Activated naive CD8-positive, alpha-beta T cell treated with anti-CD3 and anti-CD28 coated beads, Interleukin-2, amount 50 U/mL, for 24 hours (primary cell): ENCODE measurements at regions not wholly inside any gene's neighbourhood (a gene's known extent, or its start where the extent isn't known, plus 50 kb on each side); places are given as distances from the start of the nearest gene placed in this dataset.

Source experiments
- ATAC-seq: fragments of 150-1000 bp; cut with Tn5 transposase; one replicate; pipeline ENCODE4 v1.10.0; 2021
- DNase-seq: peaks from one replicate; pipeline ENCODE4 v3.0.0; 2021
- H3K27ac Mint-ChIP-seq: one replicate; pipeline ENCODE4 v1.8.0; 2021; ENCODE audit warnings: mild to moderate bottlenecking, mixed read lengths
- H3K27me3 Mint-ChIP-seq: one replicate; pipeline ENCODE4 v1.8.0; 2021; ENCODE audit warnings: mixed read lengths
- H3K36me3 Mint-ChIP-seq: one replicate; pipeline ENCODE4 v1.8.0; 2021; ENCODE audit warnings: low read depth, mixed read lengths
- H3K4me1 Mint-ChIP-seq: one replicate; pipeline ENCODE4 v1.8.0; 2021; ENCODE audit warnings: mixed read lengths
- H3K4me3 Mint-ChIP-seq: one replicate; pipeline ENCODE4 v1.8.0; 2021; ENCODE audit warnings: mild to moderate bottlenecking, moderate library complexity, mixed read lengths
- H3K9me3 Mint-ChIP-seq: one replicate; pipeline ENCODE4 v1.8.0; 2021; ENCODE audit warnings: mixed read lengths

DNA sequence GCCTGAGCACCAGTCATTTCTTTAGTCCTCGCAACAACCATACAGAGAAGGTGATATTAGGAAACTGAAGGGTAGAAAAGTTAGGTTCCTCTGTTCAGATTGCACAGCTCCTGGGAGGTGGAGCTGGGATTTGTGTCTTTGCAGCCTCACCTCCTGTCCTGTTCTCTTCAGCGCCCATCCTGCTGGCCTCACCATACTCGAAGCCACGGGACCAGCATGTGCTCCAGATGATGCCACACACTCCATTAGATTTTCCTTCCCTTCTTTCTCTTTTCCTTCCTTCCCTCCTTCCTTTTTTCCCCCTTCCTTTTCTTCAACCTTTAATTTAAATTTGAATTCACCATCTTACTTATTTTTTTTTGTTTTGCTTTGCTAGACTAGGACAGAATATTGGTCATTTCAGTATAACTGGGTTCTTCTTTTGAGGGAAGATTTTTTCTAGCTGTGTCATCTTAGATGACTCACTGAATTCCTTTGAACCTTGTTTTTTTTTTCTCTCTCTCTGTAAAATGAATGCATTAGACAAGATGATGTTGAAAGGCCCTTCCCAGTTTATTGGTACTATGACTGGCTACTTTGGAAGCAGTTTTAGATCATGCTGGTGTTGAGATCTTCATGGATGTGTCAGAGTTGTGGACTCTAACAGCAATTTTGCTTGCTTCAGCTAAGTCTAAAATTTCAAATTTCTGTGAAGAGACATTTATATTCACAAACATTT, 662.5 kb upstream of the TENM4 start:
- ATAC-seq: no peak
- Mint-ChIP-seq H3K27ac (no peak overlapping the region), H3K36me3 (no peaks in the 10 kb centered on the region), H3K9me3 (peaks cover 7% of the 10 kb centered on the region), H3K4me1 (no peaks in the 10 kb centered on the region), H3K4me3 (no peak overlapping the region), H3K27me3 (peaks cover 4% of the 10 kb centered on the region)
- DNase-seq: no peak

DNA sequence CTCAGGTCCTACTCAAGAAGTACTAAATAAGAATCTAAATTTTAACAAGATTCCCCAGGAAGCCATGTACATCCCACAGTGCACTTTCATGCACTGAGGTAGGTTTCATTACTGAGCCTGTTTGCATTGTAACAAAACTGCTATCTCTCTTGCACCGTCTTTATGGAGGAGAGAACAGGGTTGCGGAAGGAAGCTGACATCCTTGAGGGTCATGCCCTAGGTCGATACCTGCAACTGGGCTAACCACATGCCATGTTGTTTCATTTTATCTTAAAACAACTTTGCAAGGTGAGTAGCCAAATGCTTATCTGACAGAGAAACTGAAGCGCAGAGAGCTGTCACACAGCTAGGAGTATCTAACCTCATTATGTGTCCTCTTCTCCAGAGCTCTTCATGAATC, 656.3 kb upstream of the TENM4 start:
- ATAC-seq: no peak
- peaks cover 3% of the 10 kb centered on the region for H3K9me3 Mint-ChIP-seq
- H3K4me3 Mint-ChIP-seq: no peak overlapping the region
- H3K36me3 Mint-ChIP-seq: no peaks in the 10 kb centered on the region
- H3K27ac Mint-ChIP-seq: no peak overlapping the region
- H3K4me1 Mint-ChIP-seq: no peaks in the 10 kb centered on the region
- H3K27me3 Mint-ChIP-seq: no peaks in the 10 kb centered on the region
- DNase-seq: no peak

DNA sequence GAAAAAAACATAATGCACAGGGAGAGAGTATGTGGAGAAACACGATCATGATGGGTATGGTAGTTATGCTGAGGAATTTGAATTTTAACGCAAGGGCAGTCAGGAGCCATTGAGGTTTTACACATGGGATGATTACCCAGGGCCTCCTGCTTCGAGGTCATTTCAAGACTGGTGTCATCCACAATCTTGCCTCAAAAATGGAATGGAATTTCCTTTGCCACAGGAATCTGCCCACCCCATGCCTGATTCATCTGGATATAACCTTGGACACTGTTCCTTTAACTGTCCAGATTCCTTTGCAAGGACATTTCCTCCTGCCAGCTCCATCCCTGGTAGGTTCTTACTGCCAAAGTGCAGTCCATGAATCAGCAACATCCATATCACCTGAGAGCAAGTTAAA, 655.9 kb upstream of the TENM4 start:
- ATAC-seq (no peak), DNase-seq (no peak)
- no peak overlapping the region for H3K27ac Mint-ChIP-seq
- H3K27me3 Mint-ChIP-seq: no peaks in the 10 kb centered on the region
- H3K4me3 Mint-ChIP-seq: no peak overlapping the region
- peaks cover 3% of the 10 kb centered on the region for H3K9me3 Mint-ChIP-seq
- H3K36me3 Mint-ChIP-seq: no peaks in the 10 kb centered on the region
- H3K4me1 Mint-ChIP-seq: no peaks in the 10 kb centered on the region

DNA sequence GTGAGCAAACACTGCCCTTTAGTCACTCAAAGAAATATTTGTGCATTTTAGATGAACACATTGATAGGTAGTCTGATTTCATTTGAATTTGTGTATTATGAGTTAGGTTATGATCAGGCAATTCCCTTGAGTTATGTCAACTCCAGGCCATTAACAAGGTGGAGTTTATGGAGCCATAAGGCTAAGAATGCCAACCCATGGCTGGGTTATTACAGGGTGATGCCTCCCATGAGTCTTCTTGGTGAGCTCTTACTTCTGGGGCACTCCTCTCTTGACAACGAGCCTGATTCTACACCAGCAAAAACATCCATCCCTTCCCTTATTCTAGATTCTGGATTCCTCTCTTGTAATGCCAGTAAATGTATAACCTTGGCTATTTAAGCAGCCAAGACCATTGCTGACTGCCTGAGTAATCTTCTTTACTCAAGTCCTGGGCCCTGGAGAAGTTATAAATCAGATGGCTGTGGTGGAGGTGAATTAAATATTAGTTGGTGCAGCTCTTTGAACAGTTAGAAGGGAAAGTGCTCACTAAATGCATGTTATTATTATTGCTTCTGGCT, 645.7 kb upstream of the TENM4 start:
- H3K27me3 Mint-ChIP-seq: no peaks in the 10 kb centered on the region
- no peak overlapping the region for H3K4me3 Mint-ChIP-seq
- no peaks in the 10 kb centered on the region for H3K4me1 Mint-ChIP-seq
- ATAC-seq: no peak
- DNase-seq: no peak
- H3K27ac Mint-ChIP-seq: no peak overlapping the region
- peaks cover 4% of the 10 kb centered on the region for H3K9me3 Mint-ChIP-seq
- no peaks in the 10 kb centered on the region for H3K36me3 Mint-ChIP-seq

DNA sequence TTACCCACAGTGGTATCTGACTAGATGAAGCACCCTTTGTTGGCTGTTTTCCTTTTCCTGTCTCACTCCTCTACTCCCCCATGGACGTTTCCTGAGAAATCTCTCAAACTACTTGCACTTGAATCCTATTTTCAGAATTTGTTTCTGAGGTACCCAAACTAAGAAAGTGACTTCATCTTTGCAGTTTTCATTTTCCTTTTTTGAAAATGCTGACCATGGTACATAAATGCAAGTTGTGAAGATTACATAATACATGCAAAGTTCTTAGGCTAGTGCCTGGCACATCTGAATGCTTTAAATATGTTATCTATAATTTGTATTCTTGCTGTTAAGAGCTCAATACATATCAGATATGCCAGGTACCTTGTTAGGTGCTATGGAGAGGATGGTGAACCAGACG, 644.7 kb upstream of the TENM4 start:
- Mint-ChIP-seq H3K36me3 (no peaks in the 10 kb centered on the region), H3K9me3 (peaks cover 4% of the 10 kb centered on the region), H3K4me3 (no peak overlapping the region), H3K27ac (no peak overlapping the region), H3K27me3 (no peaks in the 10 kb centered on the region), H3K4me1 (no peaks in the 10 kb centered on the region)
- DNase-seq (no peak), ATAC-seq (no peak)

DNA sequence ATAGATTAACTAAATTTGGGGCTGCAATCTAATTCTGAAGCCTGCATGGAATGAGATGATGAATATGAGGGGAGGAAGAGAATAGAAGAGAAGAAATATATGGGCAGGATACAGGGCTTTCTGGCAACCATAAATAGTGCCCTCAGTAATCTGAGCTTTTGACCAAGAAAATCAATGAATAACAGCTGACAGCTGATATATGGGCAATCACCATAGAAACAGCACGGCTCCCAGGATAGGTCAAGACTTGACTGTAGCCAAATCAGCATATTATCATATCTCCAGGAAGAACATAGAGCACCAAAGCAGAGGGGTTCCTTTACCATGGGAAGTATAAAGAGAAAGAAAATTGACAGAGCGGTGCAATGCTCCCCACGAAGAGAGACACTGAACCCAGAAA, 643.8 kb upstream of the TENM4 start:
- no peaks in the 10 kb centered on the region for H3K36me3 Mint-ChIP-seq
- H3K4me3 Mint-ChIP-seq: no peak overlapping the region
- no peak overlapping the region for H3K27ac Mint-ChIP-seq
- H3K4me1 Mint-ChIP-seq: no peaks in the 10 kb centered on the region
- ATAC-seq (no peak), DNase-seq (no peak)
- H3K9me3 Mint-ChIP-seq: peaks cover 4% of the 10 kb centered on the region
- no peaks in the 10 kb centered on the region for H3K27me3 Mint-ChIP-seq

DNA sequence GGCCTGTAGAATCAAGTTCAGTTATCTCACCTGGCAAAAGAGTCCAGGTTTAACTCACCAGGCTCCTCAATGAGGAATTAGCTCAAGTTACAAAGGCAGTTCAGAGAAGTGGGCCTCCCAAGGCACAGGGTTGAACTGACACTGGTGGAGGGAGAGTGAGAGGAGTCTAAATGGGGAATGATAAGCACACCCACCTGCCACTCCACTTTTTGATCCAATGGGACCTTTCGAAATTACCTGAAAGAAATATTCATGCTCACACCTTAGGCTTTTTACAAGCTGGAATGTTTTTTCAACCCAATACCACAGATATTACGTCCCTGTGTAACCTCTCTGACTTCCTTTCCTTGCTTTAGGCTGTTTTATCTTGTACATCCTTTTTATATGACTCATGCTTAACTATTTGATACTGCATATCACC, 642.7 kb upstream of the TENM4 start:
- Mint-ChIP-seq H3K4me3 (no peak overlapping the region), H3K27me3 (no peaks in the 10 kb centered on the region), H3K4me1 (no peaks in the 10 kb centered on the region), H3K36me3 (no peaks in the 10 kb centered on the region), H3K9me3 (peaks cover 4% of the 10 kb centered on the region), H3K27ac (no peak overlapping the region)
- no peak for DNase-seq
- ATAC-seq: no peak

DNA sequence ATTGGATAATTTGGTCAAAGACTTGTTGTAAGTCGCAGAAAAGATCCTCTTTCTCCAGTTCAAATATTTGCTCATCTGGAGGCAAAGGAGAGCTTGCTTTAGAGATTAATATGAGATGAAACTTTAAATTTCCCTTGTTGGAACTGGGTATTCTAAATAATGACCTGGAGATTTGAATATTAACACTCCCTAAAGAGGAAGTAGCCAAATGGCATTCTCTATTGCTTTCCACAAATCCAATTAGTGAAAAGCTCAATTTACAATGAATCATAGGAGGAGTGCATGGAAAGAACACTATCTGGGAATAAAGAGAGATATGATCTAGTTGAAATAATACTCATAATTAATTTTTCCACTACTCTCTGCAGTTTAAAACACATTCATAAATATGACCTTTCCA, 641.6 kb upstream of the TENM4 start:
- Mint-ChIP-seq H3K9me3 (peaks cover 7% of the 10 kb centered on the region), H3K36me3 (no peaks in the 10 kb centered on the region), H3K27me3 (no peaks in the 10 kb centered on the region), H3K4me3 (no peak overlapping the region), H3K27ac (no peak overlapping the region), H3K4me1 (no peaks in the 10 kb centered on the region)
- DNase-seq: no peak
- no peak for ATAC-seq

DNA sequence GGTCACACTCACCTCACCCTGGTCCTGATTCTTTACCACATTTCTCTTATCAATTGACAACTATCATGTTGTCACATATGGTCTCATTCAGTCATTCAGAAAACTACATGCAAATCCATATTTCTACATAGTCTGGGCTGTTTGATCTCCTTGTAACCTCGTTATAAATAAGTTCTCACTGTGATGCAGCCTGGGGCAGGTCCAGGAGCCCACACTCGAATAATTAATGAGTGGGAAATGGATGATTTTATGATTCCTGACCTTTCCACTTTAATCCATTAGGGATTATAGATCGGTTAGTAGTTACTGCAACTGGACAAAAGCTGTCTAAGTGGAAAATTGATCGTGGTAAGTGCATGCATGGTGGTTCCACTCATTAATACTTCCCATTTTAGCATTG, 636.3 kb upstream of the TENM4 start:
- ATAC-seq (no peak), DNase-seq (no peak)
- Mint-ChIP-seq H3K4me1 (no peaks in the 10 kb centered on the region), H3K27ac (no peak overlapping the region), H3K27me3 (no peaks in the 10 kb centered on the region), H3K9me3 (peaks cover 9% of the 10 kb centered on the region), H3K4me3 (no peak overlapping the region), H3K36me3 (no peaks in the 10 kb centered on the region)

DNA sequence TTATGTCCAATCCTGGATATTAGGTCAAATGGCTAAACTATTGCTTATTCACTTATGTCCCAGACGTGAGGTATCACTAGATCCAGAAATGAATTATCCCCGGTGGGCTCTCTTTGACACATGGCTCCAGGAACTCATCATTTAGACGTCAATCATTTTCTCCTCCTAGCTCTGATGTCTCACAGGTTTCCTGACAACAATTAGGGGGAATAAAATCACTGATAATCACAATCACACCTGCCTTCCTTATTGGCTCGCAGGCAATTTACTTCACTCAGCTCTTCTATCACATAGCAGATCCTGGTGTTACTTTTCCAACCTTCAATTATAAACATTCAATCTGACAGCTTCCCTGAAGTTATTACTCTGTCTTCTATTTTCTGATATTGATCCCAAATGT, 634.0 kb upstream of the TENM4 start:
- ATAC-seq (no peak), DNase-seq (no peak)
- no peaks in the 10 kb centered on the region for H3K27me3 Mint-ChIP-seq
- no peaks in the 10 kb centered on the region for H3K36me3 Mint-ChIP-seq
- no peaks in the 10 kb centered on the region for H3K4me1 Mint-ChIP-seq
- H3K27ac Mint-ChIP-seq: no peak overlapping the region
- H3K4me3 Mint-ChIP-seq: no peak overlapping the region
- H3K9me3 Mint-ChIP-seq: peaks cover 9% of the 10 kb centered on the region

DNA sequence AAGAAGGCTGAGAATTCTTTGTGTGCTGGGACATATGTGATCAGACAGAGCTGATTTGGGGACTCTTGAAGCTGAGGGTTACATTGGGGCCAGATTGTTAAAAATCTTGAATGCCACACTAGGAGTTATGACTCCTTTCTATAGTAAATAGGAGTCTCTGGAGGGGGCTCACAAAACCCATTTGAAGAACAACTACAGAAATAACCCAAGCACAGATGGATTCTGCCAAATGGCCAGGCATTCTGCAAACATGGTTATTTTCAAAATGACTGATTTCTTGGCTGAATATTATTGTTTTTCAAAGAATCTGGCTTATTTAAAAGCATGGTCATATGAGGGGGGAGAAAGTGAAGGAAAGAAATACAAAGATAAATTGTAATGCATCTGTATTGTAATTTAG, 625.5 kb upstream of the TENM4 start:
- Mint-ChIP-seq H3K4me3 (no peak overlapping the region), H3K27ac (no peak overlapping the region), H3K4me1 (no peaks in the 10 kb centered on the region), H3K9me3 (peaks cover 22% of the 10 kb centered on the region), H3K36me3 (no peaks in the 10 kb centered on the region), H3K27me3 (no peaks in the 10 kb centered on the region)
- ATAC-seq: no peak
- DNase-seq: no peak

DNA sequence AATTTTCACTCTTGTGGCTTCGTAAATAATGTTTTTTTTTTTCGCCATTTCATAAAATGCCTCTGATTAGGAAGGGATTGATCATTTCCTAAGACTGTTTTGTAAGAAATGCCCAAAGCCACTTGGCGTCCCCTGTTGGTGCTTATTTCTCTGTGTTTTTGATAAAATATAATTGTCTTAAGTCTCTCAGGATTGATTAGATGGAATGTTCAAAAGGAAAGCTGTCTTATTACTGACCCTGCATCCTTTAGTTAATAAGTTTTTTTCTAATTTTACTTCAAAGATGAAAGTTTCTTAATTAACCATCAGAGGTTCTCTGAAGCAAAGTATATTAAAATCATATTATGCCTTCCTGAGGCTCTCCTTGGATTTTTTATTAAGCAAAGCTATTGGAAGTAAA, 624.3 kb upstream of the TENM4 start:
- no peak for ATAC-seq
- no peaks in the 10 kb centered on the region for H3K36me3 Mint-ChIP-seq
- DNase-seq: no peak
- no peaks in the 10 kb centered on the region for H3K4me1 Mint-ChIP-seq
- H3K27ac Mint-ChIP-seq: no peak overlapping the region
- peaks cover 1% of the 10 kb centered on the region for H3K27me3 Mint-ChIP-seq
- H3K9me3 Mint-ChIP-seq: peaks cover 32% of the 10 kb centered on the region
- H3K4me3 Mint-ChIP-seq: no peak overlapping the region

DNA sequence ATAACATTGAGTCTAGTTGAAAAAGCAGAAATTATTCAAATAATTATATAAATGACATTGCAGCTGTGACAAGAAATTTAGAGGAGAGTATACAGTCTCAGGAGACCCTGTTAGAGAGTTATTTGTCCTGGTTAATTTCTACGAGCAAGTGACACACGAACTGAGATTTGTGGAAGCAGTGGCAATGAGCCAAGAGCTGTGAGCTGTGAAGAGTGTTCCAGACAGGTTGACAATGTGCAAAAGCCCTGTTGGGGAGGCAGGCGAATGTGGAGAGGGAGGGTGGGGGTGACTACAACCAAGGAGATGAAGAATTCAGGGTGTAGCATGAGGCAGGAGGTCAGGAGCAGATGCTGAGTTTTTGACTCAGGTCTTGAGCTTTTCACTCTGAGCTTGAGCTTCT, 620.2 kb upstream of the TENM4 start:
- DNase-seq (no peak), ATAC-seq (no peak)
- Mint-ChIP-seq H3K36me3 (no peaks in the 10 kb centered on the region), H3K4me3 (no peak overlapping the region), H3K27ac (no peak overlapping the region), H3K4me1 (no peaks in the 10 kb centered on the region), H3K27me3 (peaks cover 1% of the 10 kb centered on the region), H3K9me3 (peaks cover 28% of the 10 kb centered on the region)

DNA sequence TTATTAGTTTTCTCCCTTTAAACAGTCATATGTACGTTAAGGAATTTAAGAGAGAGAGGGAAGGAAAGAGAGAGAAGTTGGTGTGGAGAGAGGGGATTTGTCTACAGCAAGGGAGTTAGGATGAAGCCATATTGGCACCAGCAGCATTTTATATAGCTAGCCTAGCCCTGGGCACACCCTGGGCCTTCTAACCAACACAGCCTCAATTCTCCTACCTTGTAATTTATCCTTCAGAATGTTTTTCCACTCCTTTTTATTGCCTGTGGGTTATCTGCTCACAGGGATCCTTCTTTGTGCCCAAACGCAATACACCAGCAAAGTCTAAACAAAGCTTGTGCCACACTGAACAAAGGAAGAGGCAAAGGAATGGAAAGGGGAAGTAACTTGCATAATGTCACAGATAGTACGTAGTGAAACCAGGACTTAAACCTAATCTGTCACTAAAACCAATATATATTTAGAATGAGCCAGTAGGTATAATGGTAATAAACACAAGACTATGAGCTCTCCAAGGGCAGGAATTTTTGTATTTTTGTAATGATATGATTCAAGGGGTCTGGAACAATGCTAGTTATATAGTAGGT, 613.8 kb upstream of the TENM4 start:
- Mint-ChIP-seq H3K9me3 (no peaks in the 10 kb centered on the region), H3K27me3 (no peaks in the 10 kb centered on the region), H3K36me3 (no peaks in the 10 kb centered on the region), H3K4me1 (no peaks in the 10 kb centered on the region), H3K4me3 (no peak overlapping the region), H3K27ac (no peak overlapping the region)
- DNase-seq: no peak
- ATAC-seq: no peak

DNA sequence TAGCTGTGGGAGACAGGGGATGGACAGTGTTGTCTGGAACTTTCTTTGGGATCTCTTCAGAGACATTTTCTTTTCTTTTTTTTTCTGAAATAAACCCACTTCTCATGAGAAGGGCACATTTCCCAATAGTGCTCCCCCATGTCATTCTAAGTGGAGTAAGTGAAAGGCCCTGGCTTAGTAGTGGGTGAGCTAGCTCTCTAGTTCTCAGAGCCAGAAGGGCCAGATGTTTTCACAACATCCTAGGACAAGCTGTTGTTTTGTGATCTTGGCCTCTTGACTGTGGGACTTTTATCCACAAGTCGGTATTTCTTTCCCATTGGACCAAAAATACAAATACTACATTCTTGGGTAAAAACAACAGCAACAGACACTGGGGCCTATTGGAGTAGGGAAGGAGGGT, 607.7 kb upstream of the TENM4 start:
- Mint-ChIP-seq H3K9me3 (no peaks in the 10 kb centered on the region), H3K27ac (no peak overlapping the region)
- no peak for ATAC-seq

More for the DNA sequence above, 607.7 kb upstream of the TENM4 start:
- Mint-ChIP-seq H3K4me1 (no peaks in the 10 kb centered on the region), H3K4me3 (no peak overlapping the region), H3K36me3 (no peaks in the 10 kb centered on the region), H3K27me3 (no peaks in the 10 kb centered on the region)
- no peak for DNase-seq
